ENCODE measurements at regions not wholly inside any gene's neighbourhood (a gene's known extent, or its start where the extent isn't known, plus 50 kb on each side); places are given as distances from the start of the nearest gene placed in this dataset.

- no peak for TF ChIP-seq CTCF (IDR thresholded peaks at IDR 0.05; ENCODE audit: low read depth, low read length)
- no peak overlapping the region for H3K4me3 ChIP-seq (ENCODE audit: low read depth, low read length)
Measured at GRCh38 chr5:57915536-57915935, 432.9 kb upstream of the ACTBL2 start.

- no peak for TF ChIP-seq CTCF (IDR thresholded peaks at IDR 0.05; ENCODE audit: low read depth, low read length)
Measured at GRCh38 chr5:57911438-57911837, 428.8 kb upstream of the ACTBL2 start.

GRCh38 chr5:57906671-57907070 is 424.1 kb upstream of the ACTBL2 start:
- no peak for TF ChIP-seq CTCF (IDR thresholded peaks at IDR 0.05; ENCODE audit: low read depth, low read length)
- H3K4me3 ChIP-seq (ENCODE audit: low read depth, low read length): no peak overlapping the region

More at GRCh38 chr5:57911438-57911837, 428.8 kb upstream of the ACTBL2 start:
- no peak overlapping the region for H3K4me3 ChIP-seq (ENCODE audit: low read depth, low read length)

DNA sequence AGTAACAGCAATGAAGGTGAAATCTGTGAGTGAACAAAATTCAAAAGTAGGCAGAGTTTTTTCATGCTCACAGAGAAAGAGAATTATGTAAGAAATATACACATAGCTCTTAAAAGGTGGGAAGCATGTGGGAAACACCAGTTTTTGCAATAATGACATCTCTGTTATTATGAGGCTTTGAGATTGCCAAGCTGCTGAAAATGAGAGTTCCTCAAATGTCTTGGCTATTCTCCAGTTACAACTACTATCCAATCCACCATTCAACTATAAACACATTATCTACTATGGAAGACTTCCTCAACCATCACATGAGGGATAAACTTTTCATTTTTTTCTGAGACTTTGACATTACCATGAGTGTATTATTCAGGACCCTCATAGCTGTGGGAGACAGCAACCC is 420.8 kb upstream of the ACTBL2 start:
- no peak overlapping the region for H3K4me3 ChIP-seq (ENCODE audit: low read depth, low read length)
- no peak for TF ChIP-seq CTCF (IDR thresholded peaks at IDR 0.05; ENCODE audit: low read depth, low read length)

DNA sequence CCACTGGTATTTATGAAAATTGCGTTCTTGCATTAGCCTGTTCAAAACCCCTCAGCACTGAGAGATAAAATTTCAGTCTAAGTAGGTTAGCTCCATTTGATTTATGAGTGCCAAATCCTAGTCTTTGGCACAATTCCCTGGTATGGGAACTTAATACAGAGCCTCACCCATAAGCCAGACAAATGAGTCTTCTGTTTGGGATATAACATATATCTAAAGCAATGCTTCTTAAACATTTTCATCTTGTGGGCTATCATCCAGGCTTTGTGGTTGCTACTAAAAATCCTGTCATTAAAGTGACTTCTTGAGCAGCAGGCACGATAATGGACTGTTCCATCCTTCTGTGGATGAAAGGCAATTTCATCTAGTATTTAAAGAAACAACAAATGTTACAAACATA is 419.5 kb upstream of the ACTBL2 start:
- H3K4me3 ChIP-seq (ENCODE audit: low read depth, low read length): no peak overlapping the region
- TF ChIP-seq CTCF (IDR thresholded peaks at IDR 0.05; ENCODE audit: low read depth, low read length): no peak

DNA sequence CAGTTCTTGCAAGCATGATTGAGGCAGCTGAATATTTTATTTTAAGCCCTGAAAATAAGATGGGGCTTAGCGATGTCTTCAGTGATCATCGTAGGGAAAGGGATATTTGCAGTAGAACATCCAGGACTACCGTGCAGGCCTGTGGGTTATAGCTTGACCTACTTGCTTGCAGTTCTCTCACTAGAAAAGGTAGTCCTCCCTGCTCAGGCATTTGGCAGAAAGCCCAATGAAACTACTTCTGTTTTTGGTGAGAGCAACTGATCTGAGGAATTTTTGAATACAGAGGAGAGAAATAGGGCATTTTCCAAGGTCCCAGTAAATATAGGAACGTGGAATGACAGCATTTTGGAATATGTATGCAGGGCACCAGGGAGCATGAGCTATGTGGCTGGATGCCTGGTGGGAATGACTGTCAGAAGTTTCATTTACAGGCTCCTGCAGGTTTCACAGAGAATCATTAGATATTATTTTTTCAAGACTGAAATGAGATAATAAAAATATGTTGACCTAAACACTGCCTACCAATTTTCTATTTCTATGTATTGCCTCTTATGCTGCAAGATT is 417.9 kb upstream of the ACTBL2 start:
- H3K4me3 ChIP-seq (ENCODE audit: low read depth, low read length): no peak overlapping the region
- no peak for TF ChIP-seq CTCF (IDR thresholded peaks at IDR 0.05; ENCODE audit: low read depth, low read length)

GRCh38 chr5:57896576-57896975 is 414.0 kb upstream of the ACTBL2 start:
- no peak overlapping the region for H3K4me3 ChIP-seq (ENCODE audit: low read depth, low read length)
- TF ChIP-seq CTCF (IDR thresholded peaks at IDR 0.05; ENCODE audit: low read depth, low read length): no peak
